Gastrocnemius medialis (tissue), 4 donors: ENCODE measurements at regions not wholly inside any gene's neighbourhood (a gene's known extent, or its start where the extent isn't known, plus 50 kb on each side); places are given as distances from the start of the nearest gene placed in this dataset.
"Not testable (repeated sequence)": the region's sequence is repeated elsewhere in the genome, so short reads cannot be mapped to it uniquely, and the experiment has no call there.

Experiments
- ATAC-seq, 2 donors: fragments of 150-250 bp; one replicate each; pipeline ENCODE4 v1.9.1; 2016
- DNase-seq, 2 donors: peaks; one replicate each; pipeline ENCODE4 v3.0.0-alpha.2; 2019
- H3K27ac ChIP-seq, 4 donors: fragments of 200-600 bp; sonication (generic); 1 replicate in 1 of 4; 2 replicates in 3 of 4; pipeline ENCODE4 v1.5.1; 2016 to 2018; ENCODE audit warnings: mild to moderate bottlenecking in 2 of 4, moderate library complexity in 1 of 4
- H3K27me3 ChIP-seq, 3 donors: fragments of 200-600 bp; sonication (generic) in 2 of 3; 1 replicate in 1 of 3; 2 replicates in 2 of 3; pipeline versions ENCODE4 v1.5.1 to v1.6.0; 2016 to 2019; ENCODE audit warnings: mild to moderate bottlenecking in 1 of 3, moderate library complexity in 1 of 3
- H3K36me3 ChIP-seq, 2 donors: fragments of 200-600 bp; sonication (generic) in 1 of 2; one replicate each; pipeline ENCODE4 v1.5.1; 2017 to 2018
- H3K4me1 ChIP-seq, 2 donors: fragments of 200-600 bp; sonication (generic) in 1 of 2; one replicate each; pipeline ENCODE4 v1.5.1; 2016 to 2017; ENCODE audit warnings: mild to moderate bottlenecking in 2 of 2
- H3K4me3 ChIP-seq, 4 donors: fragments of 200-600 bp; sonication (generic) in 3 of 4; 1 replicate in 1 of 4; 2 replicates in 3 of 4; pipeline ENCODE4 v1.5.1; 2016 to 2019; ENCODE audit warnings: mild to moderate bottlenecking in 2 of 4
- H3K9me3 ChIP-seq, 3 donors: fragments of 200-600 bp; sonication (generic) in 2 of 3; 1 replicate in 1 of 3; 2 replicates in 2 of 3; pipeline ENCODE4 v1.5.1; 2016 to 2019
- POLR2A ChIP-seq, 2 donors: fragments of 450-650 bp; IDR thresholded peaks; one replicate each; pipeline ENCODE4 v1.6.1; 2017; ENCODE audit warnings: antibody characterized with exemption in 2 of 2, mild to moderate bottlenecking in 2 of 2, moderate library complexity in 2 of 2
- in situ Hi-C, 4 donors: fragments of 200-750 bp; cut with MboI; loops; one replicate each; pipeline versions ENCODE4 v1.15.0 to v1.8.0; 2017; ENCODE audit warnings: low sequenced_read_pairs in 4 of 4
- intact Hi-C: fragments of 100-400 bp; cut with DNase I; formaldehyde crosslinking; loops from one replicate; pipeline ENCODE4 v1.15.1; 2023; ENCODE audit warnings: low total_unique reads
- TF ChIP-seq, protein P1 (sequence below), 5 experiments: fragments of 450-650 bp in 3 of 5; fragments of 200-600 bp in 2 of 5; sonication (generic) in 2 of 5; IDR thresholded peaks in 4 of 5; conservative IDR thresholded peaks in 1 of 5; 1 replicate in 4 of 5; 2 replicates in 1 of 5; pipeline ENCODE4 v1.5.1; 2016 to 2019; ENCODE audit warnings: antibody characterized with exemption in 5 of 5, mild to moderate bottlenecking in 3 of 5, moderate library complexity in 3 of 5

DNA sequence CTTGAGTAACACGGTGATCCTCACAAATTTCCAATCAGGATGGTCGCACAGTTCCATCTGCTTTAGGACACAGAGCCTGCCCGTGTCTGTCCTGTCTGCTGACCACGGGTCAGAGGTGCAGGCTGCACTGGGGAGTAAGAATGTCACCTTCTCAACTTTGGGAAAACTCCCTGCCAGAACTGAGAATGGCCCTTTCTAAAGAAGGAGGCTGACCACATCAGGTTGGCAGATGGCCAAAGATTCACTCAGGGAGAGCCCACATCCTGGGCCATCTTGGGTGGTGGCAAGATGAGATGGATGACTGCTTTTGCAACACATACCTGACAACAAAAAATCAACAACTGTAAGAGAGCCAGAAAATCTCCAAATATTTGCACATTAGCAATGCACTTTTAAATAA lies 101.9 kb downstream of the IGLL1 start:
- no peak overlapping the region for H3K4me3 ChIP-seq
- DNase-seq (no peak), ATAC-seq (no peak)
- TF ChIP-seq, protein P1, sequence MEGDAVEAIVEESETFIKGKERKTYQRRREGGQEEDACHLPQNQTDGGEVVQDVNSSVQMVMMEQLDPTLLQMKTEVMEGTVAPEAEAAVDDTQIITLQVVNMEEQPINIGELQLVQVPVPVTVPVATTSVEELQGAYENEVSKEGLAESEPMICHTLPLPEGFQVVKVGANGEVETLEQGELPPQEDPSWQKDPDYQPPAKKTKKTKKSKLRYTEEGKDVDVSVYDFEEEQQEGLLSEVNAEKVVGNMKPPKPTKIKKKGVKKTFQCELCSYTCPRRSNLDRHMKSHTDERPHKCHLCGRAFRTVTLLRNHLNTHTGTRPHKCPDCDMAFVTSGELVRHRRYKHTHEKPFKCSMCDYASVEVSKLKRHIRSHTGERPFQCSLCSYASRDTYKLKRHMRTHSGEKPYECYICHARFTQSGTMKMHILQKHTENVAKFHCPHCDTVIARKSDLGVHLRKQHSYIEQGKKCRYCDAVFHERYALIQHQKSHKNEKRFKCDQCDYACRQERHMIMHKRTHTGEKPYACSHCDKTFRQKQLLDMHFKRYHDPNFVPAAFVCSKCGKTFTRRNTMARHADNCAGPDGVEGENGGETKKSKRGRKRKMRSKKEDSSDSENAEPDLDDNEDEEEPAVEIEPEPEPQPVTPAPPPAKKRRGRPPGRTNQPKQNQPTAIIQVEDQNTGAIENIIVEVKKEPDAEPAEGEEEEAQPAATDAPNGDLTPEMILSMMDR (IDR thresholded peaks at IDR 0.05 in 4 of 5, conservative IDR thresholded peaks at IDR 0.05 in 1 of 5) = no peak
- no peak for TF ChIP-seq POLR2A (IDR thresholded peaks at IDR 0.05)
- no peaks in the 10 kb centered on the region for H3K9me3 ChIP-seq
- intact Hi-C loops = no loop called here
- in situ Hi-C loops = no loop called here
- no peak overlapping the region for H3K27ac ChIP-seq
- no peaks in the 10 kb centered on the region for H3K27me3 ChIP-seq
- H3K4me1 ChIP-seq = no peaks in the 10 kb centered on the region
- H3K36me3 ChIP-seq = no peaks in the 10 kb centered on the region

DNA sequence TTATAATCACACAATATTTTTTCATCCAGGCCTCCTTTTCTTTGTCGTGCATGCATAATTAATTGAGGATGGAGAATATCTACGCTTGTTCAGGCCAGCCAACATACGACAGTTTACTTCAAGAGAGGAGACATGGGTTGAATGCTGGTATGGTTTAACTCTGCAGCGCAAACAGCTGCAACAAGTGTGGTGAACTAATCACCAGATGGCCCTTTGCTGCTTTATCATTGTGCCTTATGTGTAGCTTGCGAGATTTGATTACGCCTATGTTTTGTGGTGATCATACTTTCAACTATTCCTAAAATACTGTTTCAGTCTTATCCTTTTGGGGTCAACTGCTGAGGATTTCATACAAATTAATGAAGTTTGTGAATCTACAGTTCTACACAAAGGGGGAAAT lies 105.6 kb downstream of the IGLL1 start:
- ATAC-seq, H3K4me3 ChIP-seq, DNase-seq, H3K4me1 ChIP-seq, H3K36me3 ChIP-seq, H3K27me3 ChIP-seq, H3K27ac ChIP-seq, in situ Hi-C loops, intact Hi-C loops, H3K9me3 ChIP-seq: not testable (repeated sequence)

DNA sequence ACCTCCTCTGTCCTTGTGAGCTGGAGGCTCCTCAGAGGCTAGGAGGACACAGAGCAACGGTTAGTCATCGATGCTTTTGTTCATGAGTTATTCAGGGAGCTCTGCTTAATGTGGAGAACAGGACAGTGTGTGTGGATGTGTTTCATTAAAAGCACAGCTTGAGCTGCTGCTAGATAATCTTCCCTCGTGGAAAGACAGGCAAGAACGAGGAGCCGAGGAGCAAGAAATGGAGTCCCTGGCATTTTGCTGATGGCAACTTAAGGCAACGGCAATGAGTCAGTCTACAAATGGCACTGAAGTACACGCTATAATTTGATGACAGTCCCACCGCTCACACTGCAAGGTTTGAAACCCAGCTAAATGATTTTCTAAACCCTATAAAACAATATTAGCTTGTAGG lies 106.2 kb downstream of the IGLL1 start:
- Histone ChIP-seq H3K27me3 (no peaks in the 10 kb centered on the region), H3K9me3 (no peaks in the 10 kb centered on the region), H3K27ac (no peak overlapping the region), H3K36me3 (no peaks in the 10 kb centered on the region), H3K4me1 (no peaks in the 10 kb centered on the region), H3K4me3 (no peak overlapping the region)
- ATAC-seq (no peak), DNase-seq (no peak)
- in situ Hi-C loops = no loop called here
- intact Hi-C loops = no loop called here
- no peak for TF ChIP-seq POLR2A (IDR thresholded peaks at IDR 0.05)
- TF ChIP-seq, protein P1 (IDR thresholded peaks at IDR 0.05 in 4 of 5, conservative IDR thresholded peaks at IDR 0.05 in 1 of 5) = no peak

DNA sequence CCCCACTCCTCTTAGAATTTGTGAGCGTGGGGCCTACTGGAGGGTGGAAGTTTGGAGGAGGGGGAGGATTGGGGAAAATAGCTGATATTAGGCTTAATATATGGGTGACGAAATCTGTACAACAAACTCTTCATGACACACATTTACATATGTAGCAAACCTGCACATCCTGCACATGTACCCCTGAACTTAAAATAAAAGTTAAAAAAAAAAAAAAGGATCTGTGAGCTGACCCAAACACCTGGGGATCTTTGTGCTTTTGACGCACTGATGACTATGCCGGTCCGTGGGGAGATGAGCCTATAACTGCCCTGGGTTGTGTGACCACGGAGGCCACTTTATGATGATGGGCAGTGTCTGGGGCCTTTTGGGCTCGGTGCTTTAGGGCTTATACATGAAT lies 107.7 kb downstream of the IGLL1 start:
- intact Hi-C loops, H3K27ac ChIP-seq, ATAC-seq: not testable (repeated sequence)

DNA sequence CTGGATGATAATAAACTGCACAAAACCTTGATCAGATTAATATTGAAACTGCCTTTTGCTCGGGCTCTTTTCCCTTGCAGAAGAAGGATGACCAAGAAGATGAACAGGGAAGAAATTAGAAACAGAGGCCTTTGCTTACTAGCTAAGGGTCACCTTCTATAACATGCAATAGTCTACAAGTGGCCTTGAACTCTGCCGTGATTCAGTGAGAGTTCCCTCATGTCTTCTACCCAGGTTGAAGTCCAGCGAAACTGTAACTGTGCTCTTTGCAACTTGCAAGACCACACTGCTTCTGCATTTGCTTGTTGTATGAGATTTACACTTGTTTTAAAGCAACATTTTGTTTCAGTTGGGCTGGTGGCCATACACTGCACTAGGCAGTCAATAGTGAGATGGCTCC lies 108.4 kb downstream of the IGLL1 start:
- TF ChIP-seq POLR2A (IDR thresholded peaks at IDR 0.05) = no peak
- TF ChIP-seq, protein P1 (IDR thresholded peaks at IDR 0.05 in 4 of 5, conservative IDR thresholded peaks at IDR 0.05 in 1 of 5) = no peak
- ATAC-seq (no peak), DNase-seq (no peak)
- no peak overlapping the region for H3K27ac ChIP-seq
- in situ Hi-C loops = no loop called here
- H3K36me3 ChIP-seq = no peaks in the 10 kb centered on the region
- intact Hi-C loops = no loop called here
- no peaks in the 10 kb centered on the region for H3K9me3 ChIP-seq
- no peaks in the 10 kb centered on the region for H3K27me3 ChIP-seq
- no peaks in the 10 kb centered on the region for H3K4me1 ChIP-seq
- no peak overlapping the region for H3K4me3 ChIP-seq

More for the DNA sequence above, 107.7 kb downstream of the IGLL1 start:
- DNase-seq, H3K27me3 ChIP-seq, H3K4me3 ChIP-seq, in situ Hi-C loops, H3K4me1 ChIP-seq, H3K36me3 ChIP-seq, H3K9me3 ChIP-seq: not testable (repeated sequence)

DNA sequence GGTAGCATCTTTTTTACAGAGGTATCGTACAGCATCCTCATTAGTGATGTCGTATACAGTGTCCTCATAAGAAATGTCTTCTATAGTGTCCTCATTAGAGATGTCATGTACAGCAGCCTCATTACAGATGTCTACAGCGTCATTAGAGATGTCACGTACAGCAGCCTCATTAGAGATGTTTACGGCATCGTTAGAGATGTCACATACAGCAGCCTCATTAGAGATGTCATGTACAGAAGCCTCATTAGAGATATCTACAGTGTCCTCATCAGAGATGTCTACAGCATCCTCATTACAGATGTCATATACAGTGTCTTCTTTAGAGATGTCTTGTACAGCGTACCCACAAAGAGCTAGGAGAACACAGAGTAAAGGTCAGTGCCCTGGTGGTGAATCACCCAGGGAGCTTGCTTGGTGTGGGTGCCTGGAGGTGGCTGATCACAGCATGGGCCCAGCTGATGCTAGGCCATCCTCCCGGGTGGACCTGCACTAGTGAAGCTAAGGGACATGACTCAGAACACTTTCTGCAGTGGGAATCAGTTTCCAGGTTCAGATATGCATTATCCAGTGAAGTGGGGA lies 109.2 kb downstream of the IGLL1 start:
- ATAC-seq (no peak), DNase-seq (no peak)
- intact Hi-C loops (no loop called here), in situ Hi-C loops (no loop called here)
- H3K27me3 ChIP-seq = no peaks in the 10 kb centered on the region
- TF ChIP-seq POLR2A (IDR thresholded peaks at IDR 0.05) = no peak
- TF ChIP-seq, protein P1 (IDR thresholded peaks at IDR 0.05 in 4 of 5, conservative IDR thresholded peaks at IDR 0.05 in 1 of 5) = no peak
- H3K9me3 ChIP-seq = no peaks in the 10 kb centered on the region
- no peak overlapping the region for H3K4me3 ChIP-seq
- no peaks in the 10 kb centered on the region for H3K36me3 ChIP-seq
- H3K4me1 ChIP-seq = no peaks in the 10 kb centered on the region
- H3K27ac ChIP-seq = no peak overlapping the region
